ENCODE measurements at regions not wholly inside any gene's neighbourhood (a gene's known extent, or its start where the extent isn't known, plus 50 kb on each side); places are given as distances from the start of the nearest gene placed in this dataset.

DNA sequence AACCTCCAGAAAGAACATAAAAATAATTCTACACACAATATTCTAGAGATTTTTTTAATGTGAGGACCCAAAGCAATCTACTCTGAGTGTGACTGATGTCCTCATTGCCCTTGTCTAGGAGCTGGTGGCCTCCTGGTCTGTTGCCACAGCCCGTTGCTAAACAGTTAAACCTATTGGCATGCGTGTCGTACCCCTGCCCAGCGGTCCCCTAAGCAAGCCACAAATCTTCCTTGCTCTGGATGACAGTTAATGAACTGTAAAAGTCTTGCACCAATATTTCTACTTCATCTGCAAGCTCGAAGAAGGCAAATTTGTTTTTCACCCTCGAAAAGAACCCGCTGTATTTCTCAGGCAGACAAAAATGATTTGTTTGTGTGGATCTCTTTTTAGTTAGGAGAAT is 489.1 kb upstream of the MEX3C start:
- Mint-ChIP-seq H3K4me3 (ENCODE audit: low read depth, unreplicated experiment) (no peak overlapping the region), H3K27ac (ENCODE audit: unreplicated experiment) (no peak overlapping the region), H3K9me3 (ENCODE audit: low read depth, unreplicated experiment) (peaks cover 2% of the 10 kb centered on the region), H3K27me3 (ENCODE audit: unreplicated experiment) (peaks cover 14% of the 10 kb centered on the region), H3K36me3 (ENCODE audit: insufficient read depth, unreplicated experiment) (no peaks in the 10 kb centered on the region), H3K4me1 (ENCODE audit: low read depth, unreplicated experiment) (no peaks in the 10 kb centered on the region)
- CTCF ChIA-PET = no interaction called here
- TF ChIP-seq, protein P1, sequence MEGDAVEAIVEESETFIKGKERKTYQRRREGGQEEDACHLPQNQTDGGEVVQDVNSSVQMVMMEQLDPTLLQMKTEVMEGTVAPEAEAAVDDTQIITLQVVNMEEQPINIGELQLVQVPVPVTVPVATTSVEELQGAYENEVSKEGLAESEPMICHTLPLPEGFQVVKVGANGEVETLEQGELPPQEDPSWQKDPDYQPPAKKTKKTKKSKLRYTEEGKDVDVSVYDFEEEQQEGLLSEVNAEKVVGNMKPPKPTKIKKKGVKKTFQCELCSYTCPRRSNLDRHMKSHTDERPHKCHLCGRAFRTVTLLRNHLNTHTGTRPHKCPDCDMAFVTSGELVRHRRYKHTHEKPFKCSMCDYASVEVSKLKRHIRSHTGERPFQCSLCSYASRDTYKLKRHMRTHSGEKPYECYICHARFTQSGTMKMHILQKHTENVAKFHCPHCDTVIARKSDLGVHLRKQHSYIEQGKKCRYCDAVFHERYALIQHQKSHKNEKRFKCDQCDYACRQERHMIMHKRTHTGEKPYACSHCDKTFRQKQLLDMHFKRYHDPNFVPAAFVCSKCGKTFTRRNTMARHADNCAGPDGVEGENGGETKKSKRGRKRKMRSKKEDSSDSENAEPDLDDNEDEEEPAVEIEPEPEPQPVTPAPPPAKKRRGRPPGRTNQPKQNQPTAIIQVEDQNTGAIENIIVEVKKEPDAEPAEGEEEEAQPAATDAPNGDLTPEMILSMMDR (IDR thresholded peaks at IDR 0.05; ENCODE audit: unreplicated experiment) = no peak
- no TSS peak for BruUV-seq (replicated peaks)
- no peak for DNase-seq
- intact Hi-C loops (cut with micrococcal nuclease; ENCODE audit: unreplicated experiment) = no loop called here

DNA sequence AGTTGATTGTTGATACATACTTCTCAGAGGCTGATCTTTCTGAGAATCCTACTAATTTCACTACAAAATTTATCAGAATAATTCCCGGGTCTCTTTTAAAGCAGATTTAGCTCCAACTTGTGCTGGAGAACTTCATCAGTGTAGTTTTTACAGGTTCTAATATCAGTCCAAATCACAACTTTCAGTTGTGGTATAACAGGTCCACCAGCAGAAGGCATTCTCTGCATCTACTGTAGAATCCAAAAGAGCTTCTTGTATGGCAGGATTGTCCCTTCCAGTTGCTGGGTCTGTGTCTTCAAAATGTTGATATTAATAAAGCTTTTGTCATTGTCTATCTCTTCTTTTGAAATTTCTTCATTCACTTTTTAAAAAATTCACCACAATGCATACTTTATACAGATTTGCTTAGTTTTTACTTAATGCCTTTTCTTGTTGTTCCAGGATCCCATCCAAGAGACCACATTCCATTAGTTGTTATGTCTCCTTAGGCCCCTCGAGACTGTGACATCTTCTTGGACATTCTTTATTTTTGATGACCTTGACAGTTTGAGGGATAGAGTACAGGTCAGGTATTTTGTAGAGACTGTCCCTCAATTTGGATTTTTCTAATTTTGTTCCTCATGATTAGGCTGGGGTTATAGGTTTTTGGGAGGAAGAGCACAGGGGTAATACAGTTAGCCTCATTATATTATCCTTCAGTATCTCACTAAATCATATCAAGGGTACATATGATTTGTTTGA is 490.5 kb upstream of the MEX3C start:
- no peak for DNase-seq
- CTCF ChIA-PET = no interaction called here
- intact Hi-C loops (cut with micrococcal nuclease; ENCODE audit: unreplicated experiment) = no loop called here
- Mint-ChIP-seq H3K4me1 (ENCODE audit: low read depth, unreplicated experiment) (no peaks in the 10 kb centered on the region), H3K4me3 (ENCODE audit: low read depth, unreplicated experiment) (no peak overlapping the region), H3K9me3 (ENCODE audit: low read depth, unreplicated experiment) (peaks cover 2% of the 10 kb centered on the region), H3K27ac (ENCODE audit: unreplicated experiment) (no peak overlapping the region), H3K36me3 (ENCODE audit: insufficient read depth, unreplicated experiment) (no peaks in the 10 kb centered on the region), H3K27me3 (ENCODE audit: unreplicated experiment) (peaks cover 14% of the 10 kb centered on the region)
- no TSS peak for BruUV-seq (replicated peaks)
- TF ChIP-seq, protein P1 (IDR thresholded peaks at IDR 0.05; ENCODE audit: unreplicated experiment) = no peak

DNA sequence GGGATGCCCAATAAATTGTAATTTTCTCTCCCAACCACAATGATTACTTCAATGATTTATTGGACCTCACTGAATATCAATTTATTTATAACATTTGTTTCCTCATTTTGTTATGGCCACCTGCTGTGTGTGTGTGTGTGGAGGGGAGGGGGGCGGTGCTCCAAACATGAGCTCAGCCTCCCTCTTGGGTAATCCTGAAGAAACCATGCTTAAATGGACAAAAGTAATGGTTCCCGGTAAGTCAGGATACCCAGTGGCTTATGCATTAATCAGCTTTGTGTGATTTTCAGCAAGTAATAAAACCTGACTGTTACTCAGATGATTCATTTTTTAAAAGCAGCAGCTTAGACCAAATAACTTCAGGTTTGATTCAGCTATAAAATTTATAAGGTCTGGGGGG is 495.1 kb upstream of the MEX3C start:
- CTCF ChIA-PET = no interaction called here
- intact Hi-C loops (cut with micrococcal nuclease; ENCODE audit: unreplicated experiment) = no loop called here
- no TSS peak for BruUV-seq (replicated peaks)

DNA sequence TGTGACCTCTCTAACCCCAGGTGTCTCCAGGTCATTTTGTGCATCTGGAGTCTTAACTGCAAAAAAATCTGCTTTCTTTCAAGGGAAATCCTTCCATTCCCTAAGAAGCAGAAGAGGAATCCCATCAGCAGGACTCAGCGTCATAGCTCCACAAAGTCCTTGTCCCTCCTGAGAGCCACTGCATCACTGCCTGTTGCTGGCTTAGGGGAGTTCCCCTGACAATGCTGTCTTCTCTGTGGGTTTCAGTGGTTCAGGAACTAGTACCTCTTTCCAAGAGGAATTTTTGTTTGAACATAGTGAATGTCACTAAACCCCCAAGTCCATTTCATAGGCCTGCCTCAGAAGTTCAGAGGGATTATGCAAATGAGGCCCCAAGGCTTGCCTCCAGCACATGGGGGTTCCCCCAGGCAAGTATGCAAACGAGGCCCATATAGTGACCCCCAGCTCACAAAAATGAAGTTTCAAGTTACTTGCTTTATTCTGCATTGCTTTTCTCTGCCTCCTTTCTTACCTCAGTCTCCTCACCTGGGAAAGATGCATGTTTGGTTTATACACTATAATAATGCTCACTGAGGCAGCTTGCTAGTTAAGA is 513.9 kb upstream of the MEX3C start:
- DNase-seq = no peak
- TF ChIP-seq, protein P1 (IDR thresholded peaks at IDR 0.05; ENCODE audit: unreplicated experiment) = no peak
- CTCF ChIA-PET = no interaction called here
- no peaks in the 10 kb centered on the region for H3K27me3 Mint-ChIP-seq (ENCODE audit: unreplicated experiment)
- peaks cover 22% of the 10 kb centered on the region for H3K9me3 Mint-ChIP-seq (ENCODE audit: low read depth, unreplicated experiment)
- intact Hi-C loops (cut with micrococcal nuclease; ENCODE audit: unreplicated experiment) = no loop called here
- no TSS peak for BruUV-seq (replicated peaks)
- no peaks in the 10 kb centered on the region for H3K4me1 Mint-ChIP-seq (ENCODE audit: low read depth, unreplicated experiment)
- no peak overlapping the region for H3K27ac Mint-ChIP-seq (ENCODE audit: unreplicated experiment)
- no peaks in the 10 kb centered on the region for H3K36me3 Mint-ChIP-seq (ENCODE audit: insufficient read depth, unreplicated experiment)
- no peak overlapping the region for H3K4me3 Mint-ChIP-seq (ENCODE audit: low read depth, unreplicated experiment)

More for the DNA sequence above, 495.1 kb upstream of the MEX3C start:
- Mint-ChIP-seq H3K4me3 (ENCODE audit: low read depth, unreplicated experiment) (no peak overlapping the region), H3K27ac (ENCODE audit: unreplicated experiment) (no peak overlapping the region), H3K27me3 (ENCODE audit: unreplicated experiment) (no peaks in the 10 kb centered on the region), H3K36me3 (ENCODE audit: insufficient read depth, unreplicated experiment) (no peaks in the 10 kb centered on the region), H3K9me3 (ENCODE audit: low read depth, unreplicated experiment) (peaks cover 3% of the 10 kb centered on the region), H3K4me1 (ENCODE audit: low read depth, unreplicated experiment) (no peaks in the 10 kb centered on the region)
- TF ChIP-seq, protein P1 (IDR thresholded peaks at IDR 0.05; ENCODE audit: unreplicated experiment) = no peak
- no peak for DNase-seq

Data from Calu3 (cell line).